Muscle layer of colon (tissue), 2 donors: ENCODE measurements at regions not wholly inside any gene's neighbourhood (a gene's known extent, or its start where the extent isn't known, plus 50 kb on each side); places are given as distances from the start of the nearest gene placed in this dataset.

Experiments used
- H3K27ac ChIP-seq: one replicate; pipeline ENCODE4 v1.7.0; 2013; ENCODE audit warnings: low read depth, mild to moderate bottlenecking, low read length, moderate library complexity
- H3K27me3 ChIP-seq, 2 donors: one replicate each; pipeline ENCODE4 v1.7.0; 2013; ENCODE audit warnings: low read length in 2 of 2, mild to moderate bottlenecking in 2 of 2; ENCODE audit not compliant: insufficient read depth in 2 of 2, control insufficient read depth in 1 of 2
- H3K36me3 ChIP-seq: one replicate; pipeline ENCODE4 v1.7.0; 2013; ENCODE audit warnings: mild to moderate bottlenecking, low read length; ENCODE audit not compliant: insufficient read depth
- H3K4me1 ChIP-seq: one replicate; pipeline ENCODE4 v1.7.0; 2013; ENCODE audit warnings: mild to moderate bottlenecking, low read length; ENCODE audit not compliant: insufficient read depth
- H3K4me3 ChIP-seq, 2 donors: one replicate each; pipeline ENCODE4 v1.7.0; 2013; ENCODE audit warnings: low read length in 2 of 2, low read depth in 1 of 2, mild to moderate bottlenecking in 1 of 2, moderate library complexity in 1 of 2
- H3K9ac ChIP-seq: one replicate; pipeline ENCODE4 v1.7.0; 2013; ENCODE audit warnings: low read length
- H3K9me3 ChIP-seq: one replicate; pipeline ENCODE4 v1.7.0; 2013; ENCODE audit warnings: mild to moderate bottlenecking, low read length
- donor health status: abdominal sarcoma.
- donor health status: Adenocarcinoma of cecum.

DNA sequence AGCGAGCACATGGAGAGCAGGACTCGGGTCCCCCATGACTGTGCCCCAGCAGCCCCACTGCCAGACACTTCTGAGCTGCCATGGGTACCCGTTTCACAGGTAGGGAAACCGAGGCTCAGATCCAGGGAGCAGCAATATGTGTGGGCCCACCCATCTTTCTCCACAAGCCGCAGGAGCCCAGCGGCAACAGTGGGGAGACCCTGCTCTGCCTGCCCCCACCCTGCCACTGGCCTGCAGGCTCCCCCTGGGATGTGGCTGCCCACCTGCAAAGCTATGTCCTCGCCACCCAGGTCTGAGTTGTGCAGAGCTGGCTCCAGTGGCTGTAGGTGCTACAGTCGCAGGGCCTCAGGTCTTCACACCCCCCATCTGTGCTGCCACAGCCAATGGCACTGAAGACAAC, 50.6 kb upstream of the C1QTNF9B start:
- Histone ChIP-seq H3K9ac (no peak overlapping the region), H3K36me3 (no peaks in the 10 kb centered on the region), H3K27ac (no peak overlapping the region), H3K4me1 (no peaks in the 10 kb centered on the region), H3K27me3 (no peaks in the 10 kb centered on the region), H3K9me3 (no peaks in the 10 kb centered on the region), H3K4me3 (no peak overlapping the region)

DNA sequence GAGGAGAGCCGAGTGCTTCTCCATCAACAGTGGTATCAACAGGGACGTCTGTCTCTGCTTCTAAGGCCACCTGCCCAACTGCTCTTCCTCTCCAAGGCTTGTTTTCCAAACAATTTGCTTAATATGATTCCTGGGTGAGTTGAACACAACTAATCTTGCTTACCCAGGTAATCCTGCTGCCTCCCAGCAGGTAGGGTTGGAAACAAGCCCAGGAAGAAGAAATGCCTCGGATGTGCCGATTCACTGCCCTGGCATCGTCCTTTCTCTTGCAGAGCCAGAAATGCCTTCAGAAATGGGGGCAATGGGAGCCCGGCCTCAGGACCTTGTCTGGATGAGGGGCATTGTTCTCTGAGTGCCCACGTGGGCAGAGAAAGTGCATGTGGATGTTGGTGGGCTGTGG, 51.9 kb upstream of the C1QTNF9B start:
- H3K9me3 ChIP-seq = no peaks in the 10 kb centered on the region
- no peaks in the 10 kb centered on the region for H3K27me3 ChIP-seq
- no peaks in the 10 kb centered on the region for H3K4me1 ChIP-seq
- no peak overlapping the region for H3K27ac ChIP-seq
- no peak overlapping the region for H3K9ac ChIP-seq
- H3K4me3 ChIP-seq = no peak overlapping the region
- no peaks in the 10 kb centered on the region for H3K36me3 ChIP-seq

DNA sequence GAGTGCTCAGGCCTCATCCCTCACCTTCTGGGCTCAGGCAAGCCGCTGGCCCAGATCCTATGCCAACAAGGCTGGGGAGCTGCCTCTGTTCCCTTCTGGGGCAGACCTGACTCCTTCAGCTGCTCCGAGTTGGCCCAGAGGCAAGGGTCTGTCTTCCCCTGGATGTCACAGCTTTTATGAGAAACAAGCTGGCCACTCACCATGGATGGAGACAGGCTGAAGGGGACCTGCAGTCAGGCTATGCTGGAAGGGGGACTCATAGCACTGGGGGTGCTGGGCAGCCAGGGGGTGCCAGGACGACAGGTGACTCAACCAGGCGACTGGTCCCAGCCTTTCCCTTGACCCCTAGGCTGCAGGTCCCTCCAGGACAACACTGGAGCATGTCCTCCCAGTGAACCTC, 52.4 kb upstream of the C1QTNF9B start:
- Histone ChIP-seq H3K36me3 (no peaks in the 10 kb centered on the region), H3K9ac (no peak overlapping the region)

DNA sequence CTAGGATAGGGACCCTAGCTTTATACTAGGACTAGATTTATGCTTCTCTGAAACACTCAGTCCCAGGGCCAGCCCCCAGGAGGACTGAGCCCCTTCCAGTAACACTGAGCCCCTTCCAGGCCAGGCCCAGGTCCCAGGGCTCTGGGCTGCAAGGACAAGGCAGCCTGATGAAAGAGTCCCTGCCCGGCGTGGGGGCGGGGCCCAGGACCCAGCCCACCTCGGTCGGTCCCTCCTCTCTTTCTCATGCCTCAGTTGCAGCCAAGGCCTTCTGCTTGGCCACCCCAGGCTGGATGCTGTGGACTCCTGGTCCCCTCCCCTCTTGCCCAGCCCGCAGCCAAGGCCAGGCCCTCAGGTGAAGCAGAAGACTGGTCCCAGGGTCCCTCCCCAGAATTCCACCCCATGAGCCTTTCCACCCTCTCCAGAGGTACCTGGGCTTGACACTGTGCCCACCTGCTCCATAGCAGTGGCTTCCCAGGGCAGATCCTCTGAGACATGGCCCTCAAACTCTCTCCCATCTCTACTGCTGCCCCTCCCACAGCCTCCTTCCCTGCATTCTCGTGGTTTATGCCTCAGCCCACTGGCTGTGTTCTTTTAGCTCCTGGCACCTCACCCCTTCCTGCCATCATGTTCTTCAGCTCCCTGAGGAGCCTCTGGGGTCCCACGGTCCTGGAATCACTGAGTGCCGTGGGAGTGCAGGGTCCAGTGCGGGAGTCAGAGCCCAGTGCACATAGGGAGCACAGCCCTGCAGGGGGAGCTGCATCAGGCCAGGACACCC, 53.6 kb upstream of the C1QTNF9B start:
- H3K9me3 ChIP-seq = no peaks in the 10 kb centered on the region
- no peak overlapping the region for H3K4me3 ChIP-seq
- H3K27ac ChIP-seq = no peak overlapping the region
- no peaks in the 10 kb centered on the region for H3K36me3 ChIP-seq
- H3K9ac ChIP-seq = no peak overlapping the region
- no peaks in the 10 kb centered on the region for H3K27me3 ChIP-seq
- H3K4me1 ChIP-seq = no peaks in the 10 kb centered on the region

More for the DNA sequence above, 52.4 kb upstream of the C1QTNF9B start:
- Histone ChIP-seq H3K9me3 (no peaks in the 10 kb centered on the region), H3K27me3 (no peaks in the 10 kb centered on the region), H3K4me3 (no peak overlapping the region), H3K27ac (no peak overlapping the region), H3K4me1 (no peaks in the 10 kb centered on the region)

DNA sequence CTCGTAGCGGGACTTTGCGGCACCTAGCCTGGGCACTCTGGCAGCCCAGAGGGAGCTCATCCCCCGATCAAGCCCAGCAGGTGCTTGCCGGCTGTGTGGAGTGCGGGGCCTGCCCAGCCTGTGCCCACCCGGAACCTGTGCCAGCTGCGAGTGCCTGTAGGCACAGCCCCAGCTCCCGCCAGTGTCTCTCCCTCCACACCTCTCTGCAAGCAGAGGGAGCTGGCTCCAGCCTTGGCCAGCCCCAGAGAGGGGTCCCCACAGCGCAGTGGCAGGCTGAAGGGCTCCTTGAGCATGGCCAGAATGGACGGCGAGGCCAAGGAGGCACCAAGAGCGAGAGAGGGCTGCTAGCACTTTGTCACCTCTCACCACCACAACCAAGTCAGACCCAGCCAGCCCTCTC, 55.5 kb upstream of the C1QTNF9B start:
- no peak overlapping the region for H3K4me3 ChIP-seq
- no peak overlapping the region for H3K9ac ChIP-seq
- no peak overlapping the region for H3K27ac ChIP-seq
- H3K27me3 ChIP-seq = no peaks in the 10 kb centered on the region
- H3K4me1 ChIP-seq = no peaks in the 10 kb centered on the region
- H3K36me3 ChIP-seq = no peaks in the 10 kb centered on the region
- no peaks in the 10 kb centered on the region for H3K9me3 ChIP-seq

DNA sequence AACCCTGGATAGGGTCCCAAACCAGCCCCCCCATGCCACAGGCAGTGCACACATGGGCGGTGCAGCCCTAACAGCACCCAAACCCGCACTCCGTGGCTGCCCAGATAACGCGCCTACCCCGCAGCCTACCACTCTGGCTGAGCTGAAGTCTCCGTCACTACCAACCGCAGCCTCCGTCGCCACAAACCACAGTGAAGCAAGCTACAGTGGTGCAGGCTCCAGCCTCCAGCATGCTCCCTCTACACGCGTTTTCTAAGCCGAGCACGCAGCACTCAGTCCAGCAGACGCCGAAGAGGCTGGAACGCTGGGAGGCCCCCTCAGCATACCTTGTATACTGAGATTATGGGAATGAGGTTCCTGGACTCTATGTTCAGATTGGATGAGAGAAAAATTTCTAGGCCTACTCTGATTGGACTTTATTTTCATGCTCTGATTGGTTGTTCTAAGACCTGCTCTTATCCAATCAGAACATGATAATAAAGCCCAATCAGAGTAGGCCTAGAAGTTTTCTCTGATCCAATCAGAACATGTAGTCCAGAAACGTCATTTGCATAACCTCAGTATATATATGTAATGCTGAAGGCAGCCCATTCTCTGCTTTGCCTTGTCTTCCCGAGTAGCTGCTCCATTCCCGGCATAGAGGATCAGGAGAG, 56.7 kb upstream of the C1QTNF9B start:
- Histone ChIP-seq H3K9ac (no peak overlapping the region), H3K9me3 (no peaks in the 10 kb centered on the region), H3K4me1 (no peaks in the 10 kb centered on the region), H3K27me3 (no peaks in the 10 kb centered on the region), H3K36me3 (no peaks in the 10 kb centered on the region), H3K4me3 (no peak overlapping the region), H3K27ac (no peak overlapping the region)

DNA sequence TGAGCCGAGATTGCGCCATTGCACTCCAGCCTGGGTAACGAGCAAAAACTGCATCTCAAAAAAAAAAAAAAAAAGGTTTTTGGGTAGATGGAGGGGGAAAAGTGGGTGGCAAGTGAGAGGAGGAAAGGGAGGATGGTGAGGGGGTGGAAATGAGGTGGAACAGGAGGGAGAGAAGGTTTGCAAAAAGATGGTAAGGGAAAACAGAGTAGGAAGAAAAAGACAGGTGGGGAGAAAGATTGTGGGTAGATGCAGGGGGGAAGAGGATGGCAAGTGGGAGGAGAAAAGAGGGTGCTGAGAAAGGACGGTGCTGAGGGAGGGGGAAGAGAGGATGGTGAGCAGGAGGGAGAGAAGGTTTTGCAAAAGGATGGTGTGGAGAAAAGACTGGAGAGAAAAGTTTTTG, 57.8 kb upstream of the C1QTNF9B start:
- Histone ChIP-seq H3K4me1 (no peaks in the 10 kb centered on the region), H3K4me3 (no peak overlapping the region), H3K36me3 (no peaks in the 10 kb centered on the region), H3K27ac (no peak overlapping the region), H3K9me3 (no peaks in the 10 kb centered on the region), H3K9ac (no peak overlapping the region), H3K27me3 (no peaks in the 10 kb centered on the region)

DNA sequence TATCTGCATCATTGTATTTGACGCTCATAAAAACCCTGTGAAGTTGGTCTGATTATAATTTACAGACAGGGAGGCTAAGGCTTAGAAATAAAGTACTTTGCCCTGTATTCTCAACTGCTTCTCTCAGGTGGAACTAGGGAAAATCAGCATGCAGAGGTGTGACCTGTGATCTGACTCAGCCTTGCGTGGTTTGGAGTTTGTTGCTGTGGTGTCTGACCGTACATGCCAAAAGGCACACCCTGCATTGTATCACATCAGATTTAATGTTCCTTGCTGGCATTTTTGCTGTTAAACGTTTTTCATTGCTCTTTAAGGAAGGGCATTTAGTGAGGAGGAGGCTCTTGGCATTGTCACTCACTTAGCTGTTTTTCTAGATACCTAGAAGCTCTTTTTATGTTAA, 58.8 kb upstream of the C1QTNF9B start:
- no peak overlapping the region for H3K27ac ChIP-seq
- no peaks in the 10 kb centered on the region for H3K9me3 ChIP-seq
- no peaks in the 10 kb centered on the region for H3K27me3 ChIP-seq
- no peaks in the 10 kb centered on the region for H3K36me3 ChIP-seq
- H3K4me1 ChIP-seq = no peaks in the 10 kb centered on the region
- no peak overlapping the region for H3K4me3 ChIP-seq
- H3K9ac ChIP-seq = no peak overlapping the region

DNA sequence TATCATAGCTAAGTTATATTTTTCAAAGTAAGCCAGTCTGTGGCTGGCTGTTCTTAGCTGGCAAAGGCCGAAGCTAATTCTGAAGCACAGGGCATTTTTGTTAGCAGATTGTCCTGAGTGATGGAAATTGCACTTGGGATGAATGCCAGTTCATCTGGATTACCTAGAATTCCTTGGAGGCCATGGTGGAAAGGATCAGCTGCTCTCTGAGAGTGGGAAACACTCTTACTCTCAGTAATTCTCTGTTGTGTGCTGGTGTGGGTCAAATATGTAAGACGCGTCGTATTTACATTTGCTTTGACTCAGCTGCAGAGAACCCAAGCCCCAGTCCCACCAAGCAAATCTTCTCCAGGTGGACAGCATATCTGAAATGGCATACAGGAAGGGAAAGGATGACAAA, 60.7 kb upstream of the C1QTNF9B start:
- Histone ChIP-seq H3K9me3 (no peaks in the 10 kb centered on the region), H3K4me1 (no peaks in the 10 kb centered on the region), H3K36me3 (no peaks in the 10 kb centered on the region), H3K4me3 (no peak overlapping the region), H3K27me3 (no peaks in the 10 kb centered on the region), H3K27ac (no peak overlapping the region), H3K9ac (no peak overlapping the region)

DNA sequence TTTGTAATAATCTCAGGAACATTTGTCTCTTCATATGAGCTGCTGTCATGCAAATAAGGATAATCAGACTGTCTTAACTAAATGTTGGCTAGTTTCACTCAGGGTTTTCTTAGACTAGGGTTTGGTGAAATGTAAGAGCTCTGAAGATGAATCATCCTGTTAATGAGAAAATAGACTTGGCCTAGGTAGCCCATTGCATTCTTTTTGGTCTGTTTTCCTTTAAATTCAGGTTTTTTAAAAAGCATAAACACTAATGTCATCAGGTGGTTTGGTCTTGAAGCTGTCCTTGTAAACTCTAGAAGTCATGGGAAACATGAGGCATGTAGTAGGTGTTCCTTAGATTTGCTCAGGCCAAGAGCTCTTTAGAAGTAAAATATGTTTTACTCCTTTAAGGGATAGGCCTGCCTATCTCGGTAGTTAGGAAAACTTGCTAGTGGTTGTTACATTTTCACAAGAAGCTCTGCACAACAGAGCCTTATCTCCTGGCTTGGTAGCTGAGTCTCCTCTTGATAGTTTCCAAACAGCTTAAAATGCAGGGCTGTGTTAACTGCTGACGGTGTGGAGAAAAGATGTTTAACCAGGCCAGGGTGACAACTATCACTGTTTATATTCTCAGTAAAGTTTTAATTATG, 62.0 kb upstream of the C1QTNF9B start:
- H3K9ac ChIP-seq = no peak overlapping the region
- H3K27me3 ChIP-seq = no peaks in the 10 kb centered on the region
- H3K36me3 ChIP-seq = no peaks in the 10 kb centered on the region
- no peak overlapping the region for H3K4me3 ChIP-seq
- H3K9me3 ChIP-seq = no peaks in the 10 kb centered on the region
- no peaks in the 10 kb centered on the region for H3K4me1 ChIP-seq
- no peak overlapping the region for H3K27ac ChIP-seq

DNA sequence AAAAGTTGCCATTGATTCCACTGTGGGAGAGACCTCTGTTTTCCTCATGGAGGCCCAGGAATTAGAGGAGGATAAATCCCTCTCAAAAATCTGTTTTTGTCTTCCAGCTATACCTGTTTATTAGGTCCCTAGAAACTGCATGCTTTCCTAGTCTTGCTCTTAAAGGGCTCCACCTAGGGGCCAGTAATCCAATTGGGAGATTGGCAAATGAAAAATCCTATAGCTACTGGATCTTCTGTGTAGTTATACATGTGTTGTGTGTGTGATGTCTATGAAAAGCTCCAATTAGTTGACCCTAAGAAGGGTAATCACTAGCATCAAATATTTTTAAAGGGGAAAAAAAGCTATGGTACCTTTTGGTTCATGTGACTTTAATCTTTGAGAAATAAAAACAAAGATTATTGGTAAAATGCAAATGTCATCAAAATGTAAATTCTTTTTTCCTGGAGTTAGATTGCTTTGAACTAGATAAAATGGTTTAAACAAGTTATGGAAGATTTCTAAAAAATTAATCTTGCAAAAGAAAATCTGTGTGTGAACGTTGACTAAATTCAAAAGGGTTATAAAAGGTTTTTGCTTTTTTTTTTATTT, 63.4 kb upstream of the C1QTNF9B start:
- H3K4me3 ChIP-seq = no peak overlapping the region
- H3K27me3 ChIP-seq = no peaks in the 10 kb centered on the region
- no peaks in the 10 kb centered on the region for H3K9me3 ChIP-seq
- no peaks in the 10 kb centered on the region for H3K36me3 ChIP-seq
- H3K4me1 ChIP-seq = no peaks in the 10 kb centered on the region
- H3K27ac ChIP-seq = no peak overlapping the region
- no peak overlapping the region for H3K9ac ChIP-seq
